Keratinocyte (primary cell): ENCODE measurements at regions not wholly inside any gene's neighbourhood (a gene's known extent, or its start where the extent isn't known, plus 50 kb on each side); places are given as distances from the start of the nearest gene placed in this dataset.

Source experiments
- CTCF ChIP-seq, 3 experiments: IDR thresholded peaks in 1 of 3; conservative IDR thresholded peaks in 1 of 3; optimal IDR thresholded peaks in 1 of 3; 2 replicates in 2 of 3; 3 replicates in 1 of 3; pipeline versions ENCODE3 to v1.5.1; 2011; ENCODE audit warnings: low read length in 3 of 3, mild to moderate bottlenecking in 3 of 3, moderate library complexity in 2 of 3, control low read depth in 1 of 3, inconsistent platforms in 1 of 3; ENCODE audit not compliant: insufficient read depth in 2 of 3; ENCODE audit errors: extremely low read depth in 1 of 3
- EZH2 ChIP-seq: IDR thresholded peaks from one replicate; pipeline ENCODE4 v1.6.1; 2012; ENCODE audit warnings: inconsistent platforms, mild to moderate bottlenecking, low read length, moderate library complexity

- TF ChIP-seq CTCF (optimal IDR thresholded peaks at IDR 0.05 in 1 of 3, IDR thresholded peaks at IDR 0.05 in 1 of 3, conservative IDR thresholded peaks at IDR 0.05 in 1 of 3; ENCODE audit: extremely low read depth in 1 of 3, insufficient read depth in 2 of 3, low read length in 3 of 3) (no peak), EZH2 (no peak)
These were observed 138.0 kb upstream of the SOD1 start for GRCh38 chr21:31521515-31521914.
